T-helper 17 cell (primary cell): ENCODE measurements at regions not wholly inside any gene's neighbourhood (a gene's known extent, or its start where the extent isn't known, plus 50 kb on each side); places are given as distances from the start of the nearest gene placed in this dataset.
"Not testable (repeated sequence)": the region's sequence is repeated elsewhere in the genome, so short reads cannot be mapped to it uniquely, and the experiment has no call there.

Source experiments
- ATAC-seq: fragments of 150-1000 bp; cut with Tn5 transposase; 2 replicates; pipeline ENCODE4 v1.10.0; 2021; ENCODE audit warnings: mild to moderate bottlenecking, moderate library complexity
- DNase-seq, 3 donors: peaks; one replicate each; pipeline versions ENCODE4 v3.0.0 to v3.0.0-alpha.2; 2020 to 2021
- H3K9me3 ChIP-seq: one replicate; pipeline ENCODE4 v1.7.0; 2013; ENCODE audit warnings: low read length, mild to moderate bottlenecking; ENCODE audit not compliant: control insufficient read depth, poor library complexity, severe bottlenecking
- H3K27ac Mint-ChIP-seq: one replicate; pipeline ENCODE4 v1.8.0; 2022; ENCODE audit warnings: mild to moderate bottlenecking, moderate library complexity, mixed read lengths
- H3K27me3 Mint-ChIP-seq: one replicate; pipeline ENCODE4 v1.8.0; 2022; ENCODE audit warnings: mixed read lengths
- H3K36me3 Mint-ChIP-seq: one replicate; pipeline ENCODE4 v1.8.0; 2022; ENCODE audit warnings: low read depth, mixed read lengths
- H3K4me1 Mint-ChIP-seq: one replicate; pipeline ENCODE4 v1.8.0; 2022; ENCODE audit warnings: mild to moderate bottlenecking, mixed read lengths
- H3K4me3 Mint-ChIP-seq: one replicate; pipeline ENCODE4 v1.8.0; 2022; ENCODE audit warnings: mild to moderate bottlenecking, moderate library complexity, mixed read lengths

DNA sequence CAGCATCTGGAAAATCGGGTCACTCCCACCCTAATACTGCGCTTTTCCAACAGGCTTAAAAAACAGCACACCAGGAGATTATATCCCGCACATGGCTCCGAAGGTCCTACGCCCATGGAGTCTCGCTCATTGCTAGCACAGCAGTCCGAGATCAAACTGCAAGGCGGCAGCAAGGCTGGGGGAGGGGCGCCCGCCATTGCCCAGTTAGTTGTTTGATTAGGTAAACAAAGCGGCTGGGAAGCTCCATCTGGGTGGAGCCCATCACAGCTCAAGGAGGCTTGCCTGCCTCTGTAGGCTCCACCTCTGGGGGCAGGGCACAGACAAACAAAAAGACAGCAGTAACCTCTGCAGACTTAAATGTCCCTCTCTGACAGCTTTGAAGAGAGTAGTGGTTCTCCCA, 111.8 kb upstream of the DLG1 start:
- not testable (repeated sequence) for H3K4me3 Mint-ChIP-seq, H3K9me3 ChIP-seq, H3K36me3 Mint-ChIP-seq, H3K27ac Mint-ChIP-seq, DNase-seq, ATAC-seq, H3K4me1 Mint-ChIP-seq
- H3K27me3 Mint-ChIP-seq, result peaks cover 24% of the 10 kb centered on the region

GRCh38 chr3:197408177-197408957, 110.0 kb upstream of the DLG1 start:
- no peak overlapping the region for H3K27ac Mint-ChIP-seq
- ATAC-seq, result no peak

GRCh38 chr3:197407526-197407925, 109.1 kb upstream of the DLG1 start:
- ATAC-seq, result no peak
- Mint-ChIP-seq H3K4me3 (no peak overlapping the region), H3K27me3 (peaks cover 42% of the 10 kb centered on the region), H3K27ac (no peak overlapping the region), H3K36me3 (no peaks in the 10 kb centered on the region), H3K4me1 (peaks cover 3% of the 10 kb centered on the region)
- no peaks in the 10 kb centered on the region for H3K9me3 ChIP-seq
- DNase-seq, result no peak

More at GRCh38 chr3:197408177-197408957, 110.0 kb upstream of the DLG1 start:
- H3K36me3 Mint-ChIP-seq, result no peaks in the 10 kb centered on the region
- peaks cover 38% of the 10 kb centered on the region for H3K27me3 Mint-ChIP-seq
- DNase-seq, result no peak
- peaks cover 3% of the 10 kb centered on the region for H3K4me1 Mint-ChIP-seq
- no peaks in the 10 kb centered on the region for H3K9me3 ChIP-seq
- no peak overlapping the region for H3K4me3 Mint-ChIP-seq

- H3K36me3 Mint-ChIP-seq, result no peaks in the 10 kb centered on the region
- H3K27me3 Mint-ChIP-seq, result peaks cover 43% of the 10 kb centered on the region
- DNase-seq (no peak), ATAC-seq (no peak)
- H3K4me1 Mint-ChIP-seq, result peaks cover 3% of the 10 kb centered on the region
- no peaks in the 10 kb centered on the region for H3K9me3 ChIP-seq
- no peak overlapping the region for H3K27ac Mint-ChIP-seq
- no peak overlapping the region for H3K4me3 Mint-ChIP-seq
Measured at GRCh38 chr3:197407053-197407452, 108.6 kb upstream of the DLG1 start.

- H3K4me1 Mint-ChIP-seq, result peaks cover 3% of the 10 kb centered on the region
- no peak for ATAC-seq
- H3K9me3 ChIP-seq, result no peaks in the 10 kb centered on the region
- H3K4me3 Mint-ChIP-seq, result no peak overlapping the region
- peaks cover 43% of the 10 kb centered on the region for H3K27me3 Mint-ChIP-seq
- no peak for DNase-seq
- no peak overlapping the region for H3K27ac Mint-ChIP-seq
- H3K36me3 Mint-ChIP-seq, result no peaks in the 10 kb centered on the region
Measured at GRCh38 chr3:197406266-197406665, 107.9 kb upstream of the DLG1 start.

- no peak for ATAC-seq
- H3K4me1 Mint-ChIP-seq, result peaks cover 3% of the 10 kb centered on the region
- H3K27ac Mint-ChIP-seq, result no peak overlapping the region
- no peaks in the 10 kb centered on the region for H3K9me3 ChIP-seq
- no peaks in the 10 kb centered on the region for H3K36me3 Mint-ChIP-seq
- H3K4me3 Mint-ChIP-seq, result no peak overlapping the region
- DNase-seq, result no peak
- H3K27me3 Mint-ChIP-seq, result peaks cover 41% of the 10 kb centered on the region
Measured at GRCh38 chr3:197404754-197405153, 106.3 kb upstream of the DLG1 start.

DNA sequence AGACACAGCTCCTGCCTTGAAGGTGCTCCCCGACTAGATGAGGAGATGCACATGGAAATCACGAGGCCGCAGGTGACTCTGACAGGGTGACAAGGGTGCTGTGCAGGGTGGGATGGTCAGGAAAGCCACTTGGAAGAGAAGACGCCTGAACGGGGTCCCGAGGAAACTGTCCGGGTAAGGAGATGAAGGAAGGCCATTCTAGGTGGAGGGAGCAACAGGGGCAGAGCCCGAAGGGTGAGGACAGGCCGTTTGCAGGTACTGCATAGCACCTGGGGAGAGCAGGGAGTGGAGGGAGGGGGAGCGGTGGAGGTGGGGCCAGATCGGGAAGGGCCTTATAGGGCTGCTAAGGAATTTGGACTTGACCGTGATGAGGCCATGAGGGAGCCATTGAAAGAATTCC, 105.6 kb upstream of the DLG1 start:
- H3K9me3 ChIP-seq, result no peaks in the 10 kb centered on the region
- Mint-ChIP-seq H3K36me3 (no peaks in the 10 kb centered on the region), H3K27ac (no peak overlapping the region), H3K27me3 (peaks cover 36% of the 10 kb centered on the region), H3K4me3 (no peak overlapping the region), H3K4me1 (peaks cover 3% of the 10 kb centered on the region)
- ATAC-seq (no peak), DNase-seq (no peak)

GRCh38 chr3:197402401-197402800, 104.0 kb upstream of the DLG1 start:
- H3K4me1 Mint-ChIP-seq, H3K27ac Mint-ChIP-seq: not testable (repeated sequence)

DNA sequence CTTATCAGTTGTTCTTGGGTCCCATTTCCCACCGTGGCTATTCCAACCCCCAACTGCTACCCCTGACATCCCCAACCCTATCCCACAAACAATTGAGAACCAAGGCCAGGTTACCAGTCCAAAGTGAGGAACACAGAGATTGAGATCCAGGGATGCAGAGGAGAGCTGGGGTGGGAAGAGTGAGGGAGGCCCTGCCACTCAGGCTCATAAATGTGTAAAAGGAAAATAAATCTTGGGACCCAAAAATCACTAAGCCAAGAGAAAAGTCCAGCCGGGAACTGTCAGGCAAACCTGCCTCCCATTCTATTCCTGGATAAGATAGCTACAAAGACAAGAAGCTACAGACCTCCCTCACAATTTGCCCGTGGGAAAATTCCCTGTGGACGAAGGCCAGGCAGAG, 101.1 kb upstream of the DLG1 start:
- no peaks in the 10 kb centered on the region for H3K9me3 ChIP-seq
- Mint-ChIP-seq H3K36me3 (no peaks in the 10 kb centered on the region), H3K4me1 (peaks cover 3% of the 10 kb centered on the region), H3K27me3 (peaks cover 30% of the 10 kb centered on the region), H3K27ac (no peak overlapping the region), H3K4me3 (no peak overlapping the region)
- DNase-seq, result no peak
- no peak for ATAC-seq

More at GRCh38 chr3:197402401-197402800, 104.0 kb upstream of the DLG1 start:
- H3K4me3 Mint-ChIP-seq, H3K36me3 Mint-ChIP-seq, DNase-seq, ATAC-seq, H3K9me3 ChIP-seq: not testable (repeated sequence)
- H3K27me3 Mint-ChIP-seq, result peaks cover 32% of the 10 kb centered on the region

GRCh38 chr3:197398286-197398878, 100.0 kb upstream of the DLG1 start:
- no peaks in the 10 kb centered on the region for H3K9me3 ChIP-seq
- ATAC-seq (no peak), DNase-seq (no peak)
- Mint-ChIP-seq H3K27ac (no peak overlapping the region), H3K27me3 (peaks cover 29% of the 10 kb centered on the region), H3K36me3 (no peaks in the 10 kb centered on the region), H3K4me1 (peaks cover 2% of the 10 kb centered on the region), H3K4me3 (no peak overlapping the region)

DNA sequence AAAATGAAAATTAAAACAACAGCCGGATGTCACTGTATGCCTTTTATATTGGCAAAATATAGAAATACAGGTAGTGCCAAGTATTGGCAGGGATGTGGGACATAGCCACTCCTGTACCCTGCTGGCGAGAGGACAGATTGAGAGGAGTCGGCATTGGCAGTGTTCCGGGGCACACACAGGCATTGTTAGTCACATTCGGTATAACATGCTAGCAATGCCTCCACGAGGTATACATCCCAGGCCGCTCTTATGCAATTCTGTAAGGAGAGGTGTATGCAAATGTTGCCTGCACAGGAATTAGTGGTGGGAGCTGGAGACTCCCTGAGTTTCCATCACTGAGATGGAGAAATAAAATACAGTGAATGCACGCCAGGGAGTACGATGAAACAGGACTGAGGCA, 99.4 kb upstream of the DLG1 start:
- Mint-ChIP-seq H3K27me3 (peaks cover 33% of the 10 kb centered on the region), H3K4me3 (no peak overlapping the region), H3K4me1 (peaks cover 2% of the 10 kb centered on the region), H3K36me3 (no peaks in the 10 kb centered on the region), H3K27ac (no peak overlapping the region)
- DNase-seq, result no peak
- no peak for ATAC-seq
- no peaks in the 10 kb centered on the region for H3K9me3 ChIP-seq

DNA sequence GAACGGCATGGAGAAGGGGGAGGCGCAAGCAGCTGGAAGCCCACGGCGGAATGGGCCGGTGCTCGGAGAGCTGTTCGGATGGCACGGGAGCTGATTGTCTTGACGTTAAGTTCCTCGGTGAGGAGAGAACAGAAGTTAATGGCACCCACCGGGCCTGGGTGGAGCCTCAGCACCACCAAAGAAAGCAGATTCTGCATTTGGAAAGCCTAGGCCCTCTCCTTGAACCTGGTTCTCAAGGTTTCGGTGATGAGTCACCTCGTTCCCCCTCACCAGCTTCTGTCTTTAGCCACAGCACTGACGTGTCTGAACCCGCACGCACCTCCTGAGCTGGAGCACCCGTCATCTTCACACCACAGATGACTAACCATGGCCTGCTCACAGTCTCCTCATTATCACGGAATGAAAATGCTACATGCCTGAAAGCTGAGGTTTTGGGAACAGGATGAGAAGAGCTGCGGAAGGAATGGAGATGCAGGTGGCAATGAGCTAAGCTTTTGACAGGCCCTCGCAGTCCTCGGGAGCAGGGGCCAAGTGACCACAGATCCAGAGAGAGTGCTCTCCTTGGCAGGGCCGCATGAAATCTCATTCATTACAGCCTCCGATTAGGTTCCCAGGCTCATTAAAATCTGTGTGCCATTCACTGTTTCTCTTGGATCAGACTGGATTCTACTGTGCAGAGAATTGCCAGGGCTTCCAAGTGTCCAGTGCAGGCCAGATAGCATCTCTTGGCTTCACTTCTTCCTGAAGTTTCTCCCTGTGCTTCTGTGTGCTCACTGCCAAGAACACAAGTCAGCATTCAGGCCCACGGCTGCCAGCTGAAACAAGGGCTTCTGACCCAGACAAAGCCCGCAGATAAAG, 96.3 kb upstream of the DLG1 start:
- Mint-ChIP-seq H3K27ac (peak overlapping the region; percentile 67), H3K27me3 (peaks cover 39% of the 10 kb centered on the region), H3K4me1 (peaks cover 2% of the 10 kb centered on the region), H3K4me3 (no peak overlapping the region), H3K36me3 (no peaks in the 10 kb centered on the region)
- ATAC-seq (peak; percentile 77), DNase-seq (no peak)
- H3K9me3 ChIP-seq, result no peaks in the 10 kb centered on the region

DNA sequence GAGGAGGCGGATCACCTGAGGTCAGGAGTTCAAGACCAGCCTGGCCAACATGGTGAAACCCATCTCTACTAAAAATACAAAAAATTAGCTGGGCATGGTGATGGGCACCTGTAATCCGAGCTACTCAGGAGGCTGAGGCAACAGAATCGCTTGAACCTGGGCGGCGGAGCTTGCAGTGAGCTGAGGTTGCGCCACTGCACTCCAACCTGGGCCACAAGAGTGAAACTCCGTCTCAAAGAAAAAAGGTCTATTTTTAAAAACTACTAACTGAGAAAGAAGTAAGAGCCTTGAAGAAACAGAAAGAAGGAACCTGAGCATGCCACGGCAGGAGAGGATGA, 95.7 kb upstream of the DLG1 start:
- not testable (repeated sequence) for H3K36me3 Mint-ChIP-seq, H3K4me1 Mint-ChIP-seq, ATAC-seq, H3K4me3 Mint-ChIP-seq, DNase-seq, H3K9me3 ChIP-seq
- Mint-ChIP-seq H3K27ac (peak overlapping the region; percentile 67), H3K27me3 (peaks cover 44% of the 10 kb centered on the region)
